GM21786 (cell line): ENCODE measurements at regions not wholly inside any gene's neighbourhood (a gene's known extent, or its start where the extent isn't known, plus 50 kb on each side); places are given as distances from the start of the nearest gene placed in this dataset.

Experiments used
- ATAC-seq: cut with Tn5 transposase; IDR thresholded peaks from one replicate; pipeline ENCODE4 v1.9.1; 2021; ENCODE audit not compliant: unreplicated experiment

- ATAC-seq, result no peak
These were observed 482.0 kb downstream of the SNAPC1 start for GRCh38 chr14:62244221-62244620.

GRCh38 chr14:62247266-62247665 lies 485.0 kb downstream of the SNAPC1 start:
- ATAC-seq, result no peak

GRCh38 chr14:62251237-62251636 lies 489.0 kb downstream of the SNAPC1 start:
- no peak for ATAC-seq

GRCh38 chr14:62253171-62253570 lies 491.0 kb downstream of the SNAPC1 start:
- ATAC-seq, result no peak

- no peak for ATAC-seq
These were observed 491.7 kb downstream of the SNAPC1 start for GRCh38 chr14:62253911-62254310.

- ATAC-seq, result no peak
These were observed 507.0 kb downstream of the SNAPC1 start for GRCh38 chr14:62269204-62269603.

GRCh38 chr14:62270236-62270635 lies 508.0 kb downstream of the SNAPC1 start:
- no peak for ATAC-seq

GRCh38 chr14:62280366-62280765 lies 518.1 kb downstream of the SNAPC1 start:
- no peak for ATAC-seq

GRCh38 chr14:62283837-62284236 lies 521.6 kb downstream of the SNAPC1 start:
- no peak for ATAC-seq

- ATAC-seq, result no peak
These were observed 527.3 kb downstream of the SNAPC1 start for GRCh38 chr14:62289471-62289870.

- ATAC-seq, result no peak
These were observed 538.9 kb downstream of the SNAPC1 start for GRCh38 chr14:62301080-62301479.

- ATAC-seq, result no peak
These were observed 539.7 kb downstream of the SNAPC1 start for GRCh38 chr14:62301911-62302310.

GRCh38 chr14:62303437-62303836 lies 541.2 kb downstream of the SNAPC1 start:
- ATAC-seq, result no peak

GRCh38 chr14:62304257-62304656 lies 542.0 kb downstream of the SNAPC1 start:
- ATAC-seq, result no peak

GRCh38 chr14:62307844-62308243 lies 545.6 kb downstream of the SNAPC1 start:
- no peak for ATAC-seq

GRCh38 chr14:62308316-62308715 lies 546.1 kb downstream of the SNAPC1 start:
- ATAC-seq, result no peak

GRCh38 chr14:62308891-62309290 lies 546.7 kb downstream of the SNAPC1 start:
- ATAC-seq, result no peak

- no peak for ATAC-seq
These were observed 551.0 kb downstream of the SNAPC1 start for GRCh38 chr14:62313212-62313611.

GRCh38 chr14:62314221-62314620 lies 552.0 kb downstream of the SNAPC1 start:
- no peak for ATAC-seq

GRCh38 chr14:62314871-62315270 lies 552.7 kb downstream of the SNAPC1 start:
- no peak for ATAC-seq

- no peak for ATAC-seq
These were observed 553.4 kb downstream of the SNAPC1 start for GRCh38 chr14:62315631-62316030.

- ATAC-seq, result no peak
These were observed 560.0 kb downstream of the SNAPC1 start for GRCh38 chr14:62322216-62322615.

GRCh38 chr14:62329427-62329826 lies 567.2 kb downstream of the SNAPC1 start:
- ATAC-seq, result no peak

- no peak for ATAC-seq
These were observed 585.4 kb downstream of the SNAPC1 start for GRCh38 chr14:62347562-62348011.
